ENCODE measurements at regions not wholly inside any gene's neighbourhood (a gene's known extent, or its start where the extent isn't known, plus 50 kb on each side); places are given as distances from the start of the nearest gene placed in this dataset.

DNA sequence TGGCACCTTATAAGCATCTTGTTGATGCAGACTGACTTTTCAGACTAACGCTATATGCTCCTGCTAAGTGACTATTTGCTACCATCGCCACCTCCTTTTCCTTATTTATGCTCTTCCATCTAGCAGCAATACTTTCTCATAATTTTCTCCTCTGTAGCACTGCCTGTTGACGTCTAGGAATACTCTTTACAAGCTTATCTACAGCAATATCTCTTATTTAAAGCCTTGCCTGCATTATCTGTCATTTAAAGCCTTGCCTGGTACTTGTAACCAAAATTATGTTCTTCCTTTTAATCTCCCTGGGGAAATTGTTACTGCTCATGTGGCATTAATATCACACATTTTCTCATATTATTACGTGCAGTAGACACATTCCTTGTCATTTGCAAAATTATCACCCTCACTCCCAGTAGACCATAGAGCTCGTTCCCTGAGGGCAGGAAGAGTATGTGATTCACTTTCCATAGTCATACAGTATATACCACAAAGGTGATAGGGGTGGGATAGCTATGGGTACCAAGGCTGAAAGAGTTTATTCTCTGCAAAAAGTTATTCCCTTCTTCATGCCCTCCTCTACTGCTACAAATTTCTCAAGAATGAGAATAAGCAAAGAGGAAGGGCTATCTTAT is 359.7 kb upstream of the PCDH15 start:
- no peak for DNase-seq (ENCODE audit: low read depth)
- H3K36me3 ChIP-seq (ENCODE audit: control insufficient read depth, insufficient read depth, low read length), result no peaks in the 10 kb centered on the region
- TF ChIP-seq, protein P1, sequence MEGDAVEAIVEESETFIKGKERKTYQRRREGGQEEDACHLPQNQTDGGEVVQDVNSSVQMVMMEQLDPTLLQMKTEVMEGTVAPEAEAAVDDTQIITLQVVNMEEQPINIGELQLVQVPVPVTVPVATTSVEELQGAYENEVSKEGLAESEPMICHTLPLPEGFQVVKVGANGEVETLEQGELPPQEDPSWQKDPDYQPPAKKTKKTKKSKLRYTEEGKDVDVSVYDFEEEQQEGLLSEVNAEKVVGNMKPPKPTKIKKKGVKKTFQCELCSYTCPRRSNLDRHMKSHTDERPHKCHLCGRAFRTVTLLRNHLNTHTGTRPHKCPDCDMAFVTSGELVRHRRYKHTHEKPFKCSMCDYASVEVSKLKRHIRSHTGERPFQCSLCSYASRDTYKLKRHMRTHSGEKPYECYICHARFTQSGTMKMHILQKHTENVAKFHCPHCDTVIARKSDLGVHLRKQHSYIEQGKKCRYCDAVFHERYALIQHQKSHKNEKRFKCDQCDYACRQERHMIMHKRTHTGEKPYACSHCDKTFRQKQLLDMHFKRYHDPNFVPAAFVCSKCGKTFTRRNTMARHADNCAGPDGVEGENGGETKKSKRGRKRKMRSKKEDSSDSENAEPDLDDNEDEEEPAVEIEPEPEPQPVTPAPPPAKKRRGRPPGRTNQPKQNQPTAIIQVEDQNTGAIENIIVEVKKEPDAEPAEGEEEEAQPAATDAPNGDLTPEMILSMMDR (IDR thresholded peaks at IDR 0.05; ENCODE audit: insufficient read depth, low read length, poor library complexity, severe bottlenecking), result no peak
- H3K27me3 ChIP-seq (ENCODE audit: control insufficient read depth, insufficient read depth, low read length), result no peaks in the 10 kb centered on the region
- no peak overlapping the region for H3K4me3 ChIP-seq (ENCODE audit: low read depth, low read length)

- Histone ChIP-seq H3K4me3 (ENCODE audit: low read depth, low read length) (no peak overlapping the region), H3K27me3 (ENCODE audit: control insufficient read depth, insufficient read depth, low read length) (no peaks in the 10 kb centered on the region), H3K36me3 (ENCODE audit: control insufficient read depth, insufficient read depth, low read length) (no peaks in the 10 kb centered on the region)
- DNase-seq (ENCODE audit: low read depth), result no peak
- TF ChIP-seq, protein P1 (IDR thresholded peaks at IDR 0.05; ENCODE audit: insufficient read depth, low read length, poor library complexity, severe bottlenecking), result no peak
Observed at GRCh38 chr10:55158633-55159032, 357.6 kb upstream of the PCDH15 start.

DNA sequence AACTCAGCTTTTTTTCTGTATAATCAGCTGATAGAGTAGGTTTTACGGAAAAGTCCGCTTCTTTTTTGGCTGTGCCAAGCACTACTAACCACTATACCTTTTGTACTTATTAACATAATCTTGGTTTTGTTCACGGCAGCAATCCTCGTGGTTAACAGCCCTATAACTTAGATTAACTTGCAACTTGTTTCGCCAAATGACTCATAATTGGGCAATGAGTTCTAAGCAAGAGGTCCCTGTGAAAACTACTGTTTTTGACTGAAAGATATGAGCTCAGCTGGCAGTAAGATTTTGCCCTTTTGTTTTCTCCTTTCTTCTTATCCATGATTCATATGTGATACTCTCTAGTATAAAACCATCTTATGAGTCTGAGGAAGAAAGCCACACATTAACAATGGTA is 345.0 kb upstream of the PCDH15 start:
- TF ChIP-seq, protein P1 (IDR thresholded peaks at IDR 0.05; ENCODE audit: insufficient read depth, low read length, poor library complexity, severe bottlenecking), result no peak
- no peaks in the 10 kb centered on the region for H3K36me3 ChIP-seq (ENCODE audit: control insufficient read depth, insufficient read depth, low read length)
- no peaks in the 10 kb centered on the region for H3K27me3 ChIP-seq (ENCODE audit: control insufficient read depth, insufficient read depth, low read length)
- peak; percentile 88 for DNase-seq (ENCODE audit: low read depth)
- no peak overlapping the region for H3K4me3 ChIP-seq (ENCODE audit: low read depth, low read length)

GRCh38 chr10:55144001-55144400 is 343.0 kb upstream of the PCDH15 start:
- DNase-seq (ENCODE audit: low read depth), result no peak
- TF ChIP-seq, protein P1 (IDR thresholded peaks at IDR 0.05; ENCODE audit: insufficient read depth, low read length, poor library complexity, severe bottlenecking), result no peak
- Histone ChIP-seq H3K36me3 (ENCODE audit: control insufficient read depth, insufficient read depth, low read length) (no peaks in the 10 kb centered on the region), H3K4me3 (ENCODE audit: low read depth, low read length) (no peak overlapping the region), H3K27me3 (ENCODE audit: control insufficient read depth, insufficient read depth, low read length) (no peaks in the 10 kb centered on the region)

GRCh38 chr10:55141892-55142291 is 340.9 kb upstream of the PCDH15 start:
- Histone ChIP-seq H3K27me3 (ENCODE audit: control insufficient read depth, insufficient read depth, low read length) (no peaks in the 10 kb centered on the region), H3K36me3 (ENCODE audit: control insufficient read depth, insufficient read depth, low read length) (no peaks in the 10 kb centered on the region), H3K4me3 (ENCODE audit: low read depth, low read length) (no peak overlapping the region)
- no peak for DNase-seq (ENCODE audit: low read depth)
- TF ChIP-seq, protein P1 (IDR thresholded peaks at IDR 0.05; ENCODE audit: insufficient read depth, low read length, poor library complexity, severe bottlenecking), result no peak

- Histone ChIP-seq H3K27me3 (ENCODE audit: control insufficient read depth, insufficient read depth, low read length) (no peaks in the 10 kb centered on the region), H3K4me3 (ENCODE audit: low read depth, low read length) (no peak overlapping the region), H3K36me3 (ENCODE audit: control insufficient read depth, insufficient read depth, low read length) (no peaks in the 10 kb centered on the region)
- TF ChIP-seq, protein P1 (IDR thresholded peaks at IDR 0.05; ENCODE audit: insufficient read depth, low read length, poor library complexity, severe bottlenecking), result no peak
- no peak for DNase-seq (ENCODE audit: low read depth)
Observed at GRCh38 chr10:55137063-55137462, 336.0 kb upstream of the PCDH15 start.

Data from kidney epithelial cell (primary cell).